T-cell (primary cell): ENCODE measurements at regions not wholly inside any gene's neighbourhood (a gene's known extent, or its start where the extent isn't known, plus 50 kb on each side); places are given as distances from the start of the nearest gene placed in this dataset.

Experiments used
- ATAC-seq, 4 experiments: fragments of 200-7000 bp in 3 of 4; fragments of 150-1000 bp in 1 of 4; cut with Tn5 transposase; replicated peaks in 1 of 4; 1 replicate in 3 of 4; 2 replicates in 1 of 4; pipeline ENCODE4 v1.10.0; 2021; ENCODE audit warnings: moderate library complexity in 3 of 4, mild to moderate bottlenecking in 2 of 4, moderate number of reproducible peaks in 1 of 4
- CTCF ChIA-PET, 2 donors: fragments of 300-600 bp; sonication (Branson Sonifier 250); formaldehyde crosslinking; loops; one replicate each; lab custom pipeline; 2022; ENCODE audit warnings: antibody characterized with exemption in 2 of 2; lab: Charles Lee
- POLR2A ChIA-PET, 2 donors: fragments of 300-600 bp; sonication (Branson Sonifier 250); formaldehyde crosslinking; loops; one replicate each; lab custom pipeline; 2022; ENCODE audit warnings: antibody characterized with exemption in 2 of 2; lab: Charles Lee
- DNase-seq, 35 experiments: peaks; one replicate each; pipeline versions ENCODE4 v3.0.0 to v3.0.0-alpha.2; 2013 to 2023
- H3K27ac ChIP-seq: one replicate; pipeline ENCODE4 v1.5.1; 2013; ENCODE audit warnings: low read length
- H3K27me3 ChIP-seq, 2 experiments: replicated peaks in 1 of 2; 1 replicate in 1 of 2; 2 replicates in 1 of 2; pipeline versions ENCODE4 v1.6.1 to v1.7.0; 2013; ENCODE audit warnings: low read length in 1 of 2, mixed read lengths in 1 of 2; ENCODE audit not compliant: control insufficient read depth in 2 of 2, insufficient read depth in 2 of 2; ENCODE audit errors: extremely low read depth in 1 of 2
- H3K36me3 ChIP-seq, 2 donors: 1 replicate in 1 of 2; 2 replicates in 1 of 2; pipeline versions ENCODE4 v1.6.1 to v1.7.0; 2013; ENCODE audit warnings: low read length in 1 of 2; ENCODE audit not compliant: control insufficient read depth in 2 of 2, insufficient read depth in 1 of 2; ENCODE audit errors: extremely low read depth in 1 of 2
- H3K4me1 ChIP-seq, 2 experiments: 1 replicate in 1 of 2; 2 replicates in 1 of 2; pipeline versions ENCODE4 v1.6.1 to v1.7.0; 2013; ENCODE audit warnings: low read length in 2 of 2, mixed read lengths in 1 of 2; ENCODE audit not compliant: insufficient read depth in 2 of 2, control insufficient read depth in 1 of 2; ENCODE audit errors: extremely low read depth in 1 of 2
- H3K4me3 ChIP-seq, 2 donors: 1 replicate in 1 of 2; 2 replicates in 1 of 2; pipeline versions ENCODE4 v1.5.1 to v1.7.0; 2013; ENCODE audit warnings: mild to moderate bottlenecking in 2 of 2, low read length in 1 of 2, moderate library complexity in 1 of 2; ENCODE audit not compliant: control insufficient read depth in 1 of 2; ENCODE audit errors: extremely low read depth in 1 of 2
- H3K9me3 ChIP-seq: 2 replicates; pipeline ENCODE4 v1.7.0; 2013
- H3K27ac Mint-ChIP-seq, 2 donors: one replicate each; pipeline ENCODE4 v1.8.0; 2020 to 2021; ENCODE audit warnings: mild to moderate bottlenecking in 2 of 2, mixed read lengths in 2 of 2
- H3K27me3 Mint-ChIP-seq, 2 donors: one replicate each; pipeline ENCODE4 v1.8.0; 2021 to 2022; ENCODE audit warnings: mixed read lengths in 2 of 2
- H3K36me3 Mint-ChIP-seq: one replicate; pipeline ENCODE4 v1.8.0; 2021; ENCODE audit warnings: mixed read lengths
- H3K4me1 Mint-ChIP-seq, 3 donors: one replicate each; pipeline ENCODE4 v1.8.0; 2020 to 2022; ENCODE audit warnings: mixed read lengths in 3 of 3, mild to moderate bottlenecking in 1 of 3
- H3K4me3 Mint-ChIP-seq, 3 donors: one replicate each; pipeline ENCODE4 v1.8.0; 2020 to 2022; ENCODE audit warnings: mild to moderate bottlenecking in 3 of 3, mixed read lengths in 3 of 3, moderate library complexity in 3 of 3
- H3K9me3 Mint-ChIP-seq, 3 donors: one replicate each; pipeline ENCODE4 v1.8.0; 2020 to 2022; ENCODE audit warnings: mixed read lengths in 3 of 3
- WGBS: methylation state at CpG from one replicate; pipeline ENCODE4 v1.1.5; 2013; ENCODE audit warnings: missing lambda C conversion rate; ENCODE audit not compliant: insufficient coverage; 5-methylcytosine and 5-hydroxymethylcytosine counted together

GRCh38 chr5:158120760-158121159 is 261.8 kb upstream of the CLINT1 start:
- WGBS: no CpG with 5 or more reads among the region's 1 CpG
- ATAC-seq (no peak), DNase-seq (no peak)
- Histone ChIP-seq H3K27me3 (peaks cover 0 to 3% of the 10 kb centered on the region in 2 experiments), H3K27ac (no peak overlapping the region), H3K4me3 (no peak overlapping the region), H3K36me3 (no peaks in the 10 kb centered on the region), H3K9me3 (no peaks in the 10 kb centered on the region), H3K4me1 (no peaks in the 10 kb centered on the region)
- CTCF ChIA-PET: no interaction called here
- POLR2A ChIA-PET: no interaction called here
- no peaks in the 10 kb centered on the region for H3K9me3 Mint-ChIP-seq
- no peaks in the 10 kb centered on the region for H3K4me1 Mint-ChIP-seq
- no peak overlapping the region for H3K4me3 Mint-ChIP-seq
- peaks cover 21 to 31% of the 10 kb centered on the region in 2 donors for H3K27me3 Mint-ChIP-seq
- no peak overlapping the region for H3K27ac Mint-ChIP-seq
- no peaks in the 10 kb centered on the region for H3K36me3 Mint-ChIP-seq

GRCh38 chr5:158119961-158120723 is 261.2 kb upstream of the CLINT1 start:
- ATAC-seq: no peak
- Mint-ChIP-seq H3K9me3 (no peaks in the 10 kb centered on the region), H3K27me3 (peaks cover 25 to 33% of the 10 kb centered on the region in 2 donors), H3K4me3 (no peak overlapping the region), H3K4me1 (no peaks in the 10 kb centered on the region), H3K27ac (no peak overlapping the region), H3K36me3 (no peaks in the 10 kb centered on the region)
- Histone ChIP-seq H3K27me3 (peaks cover 0 to 3% of the 10 kb centered on the region in 2 experiments), H3K27ac (no peak overlapping the region), H3K36me3 (no peaks in the 10 kb centered on the region), H3K4me3 (no peak overlapping the region), H3K4me1 (no peaks in the 10 kb centered on the region), H3K9me3 (no peaks in the 10 kb centered on the region)
- POLR2A ChIA-PET: no interaction called here
- 85% methylated on average over 2 of the region's 5 CpGs for WGBS
- DNase-seq: no peak
- CTCF ChIA-PET: no interaction called here

- WGBS: 78% methylated on average over 3 of the region's 6 CpGs
- CTCF ChIA-PET: no interaction called here
- Mint-ChIP-seq H3K36me3 (no peaks in the 10 kb centered on the region), H3K27me3 (peaks cover 35 to 37% of the 10 kb centered on the region in 2 donors), H3K9me3 (no peaks in the 10 kb centered on the region), H3K27ac (no peak overlapping the region), H3K4me3 (no peak overlapping the region), H3K4me1 (no peaks in the 10 kb centered on the region)
- Histone ChIP-seq H3K9me3 (no peaks in the 10 kb centered on the region), H3K27me3 (peaks cover 0 to 3% of the 10 kb centered on the region in 2 experiments), H3K27ac (no peak overlapping the region), H3K36me3 (no peaks in the 10 kb centered on the region), H3K4me3 (no peak overlapping the region), H3K4me1 (no peaks in the 10 kb centered on the region)
- no peak for DNase-seq
- POLR2A ChIA-PET: no interaction called here
- ATAC-seq: no peak
Measured at GRCh38 chr5:158117467-158118160, 258.7 kb upstream of the CLINT1 start.

- Histone ChIP-seq H3K4me1 (no peaks in the 10 kb centered on the region), H3K9me3 (no peaks in the 10 kb centered on the region), H3K4me3 (no peak overlapping the region), H3K27me3 (peaks cover 0 to 3% of the 10 kb centered on the region in 2 experiments), H3K36me3 (no peaks in the 10 kb centered on the region), H3K27ac (no peak overlapping the region)
- ChIA-PET POLR2A (no interaction called here), CTCF (no interaction called here)
- H3K27ac Mint-ChIP-seq: no peak overlapping the region
- H3K4me1 Mint-ChIP-seq: no peaks in the 10 kb centered on the region
- H3K4me3 Mint-ChIP-seq: no peak overlapping the region
- DNase-seq (no peak), ATAC-seq (no peak)
- no CpG with 5 or more reads among the region's 2 CpGs for WGBS
- H3K27me3 Mint-ChIP-seq: peaks cover 34 to 37% of the 10 kb centered on the region in 2 donors
- H3K36me3 Mint-ChIP-seq: no peaks in the 10 kb centered on the region
- no peaks in the 10 kb centered on the region for H3K9me3 Mint-ChIP-seq
Measured at GRCh38 chr5:158116965-158117364, 258.0 kb upstream of the CLINT1 start.

- ATAC-seq (no peak), DNase-seq (no peak)
- no peak overlapping the region for H3K4me3 ChIP-seq
- Mint-ChIP-seq H3K36me3 (no peaks in the 10 kb centered on the region), H3K4me1 (no peaks in the 10 kb centered on the region), H3K9me3 (no peaks in the 10 kb centered on the region), H3K27me3 (peaks cover 33 to 34% of the 10 kb centered on the region in 2 donors), H3K4me3 (no peak overlapping the region), H3K27ac (no peak overlapping the region)
- H3K27me3 ChIP-seq: peaks cover 0 to 6% of the 10 kb centered on the region in 2 experiments
- WGBS: no CpG with 5 or more reads among the region's 1 CpG
- no peak overlapping the region for H3K27ac ChIP-seq
- H3K36me3 ChIP-seq: no peaks in the 10 kb centered on the region
- H3K4me1 ChIP-seq: no peaks in the 10 kb centered on the region
- POLR2A ChIA-PET: no interaction called here
- H3K9me3 ChIP-seq: no peaks in the 10 kb centered on the region
- CTCF ChIA-PET: no interaction called here
Measured at GRCh38 chr5:158115468-158115867, 256.5 kb upstream of the CLINT1 start.

GRCh38 chr5:158108177-158108576 is 249.2 kb upstream of the CLINT1 start:
- no peak overlapping the region for H3K27ac ChIP-seq
- H3K4me3 Mint-ChIP-seq: no peak overlapping the region
- ATAC-seq (no peak), DNase-seq (no peak)
- H3K27ac Mint-ChIP-seq: no peak overlapping the region
- no peaks in the 10 kb centered on the region for H3K9me3 Mint-ChIP-seq
- peaks cover 0 to 10% of the 10 kb centered on the region in 2 experiments for H3K27me3 ChIP-seq
- H3K36me3 Mint-ChIP-seq: no peaks in the 10 kb centered on the region
- ChIA-PET POLR2A (no interaction called here), CTCF (no interaction called here)
- H3K4me3 ChIP-seq: no peak overlapping the region
- H3K27me3 Mint-ChIP-seq: peaks cover 9 to 11% of the 10 kb centered on the region in 2 donors
- no peaks in the 10 kb centered on the region for H3K36me3 ChIP-seq
- H3K9me3 ChIP-seq: no peaks in the 10 kb centered on the region
- H3K4me1 ChIP-seq: no peaks in the 10 kb centered on the region
- 78% methylated on average over 3 of the region's 3 CpGs for WGBS
- no peaks in the 10 kb centered on the region for H3K4me1 Mint-ChIP-seq
